Kidney tubule cell (primary cell): ENCODE measurements at regions not wholly inside any gene's neighbourhood (a gene's known extent, or its start where the extent isn't known, plus 50 kb on each side); places are given as distances from the start of the nearest gene placed in this dataset.
A peak's percentile ranks its signal among the peaks of the same experiment; 100 is the strongest.

ENCODE experiments used
- DNase-seq: peaks from one replicate; pipeline ENCODE4 v3.0.0-alpha.2; 2018; ENCODE audit warnings: low spot score

DNA sequence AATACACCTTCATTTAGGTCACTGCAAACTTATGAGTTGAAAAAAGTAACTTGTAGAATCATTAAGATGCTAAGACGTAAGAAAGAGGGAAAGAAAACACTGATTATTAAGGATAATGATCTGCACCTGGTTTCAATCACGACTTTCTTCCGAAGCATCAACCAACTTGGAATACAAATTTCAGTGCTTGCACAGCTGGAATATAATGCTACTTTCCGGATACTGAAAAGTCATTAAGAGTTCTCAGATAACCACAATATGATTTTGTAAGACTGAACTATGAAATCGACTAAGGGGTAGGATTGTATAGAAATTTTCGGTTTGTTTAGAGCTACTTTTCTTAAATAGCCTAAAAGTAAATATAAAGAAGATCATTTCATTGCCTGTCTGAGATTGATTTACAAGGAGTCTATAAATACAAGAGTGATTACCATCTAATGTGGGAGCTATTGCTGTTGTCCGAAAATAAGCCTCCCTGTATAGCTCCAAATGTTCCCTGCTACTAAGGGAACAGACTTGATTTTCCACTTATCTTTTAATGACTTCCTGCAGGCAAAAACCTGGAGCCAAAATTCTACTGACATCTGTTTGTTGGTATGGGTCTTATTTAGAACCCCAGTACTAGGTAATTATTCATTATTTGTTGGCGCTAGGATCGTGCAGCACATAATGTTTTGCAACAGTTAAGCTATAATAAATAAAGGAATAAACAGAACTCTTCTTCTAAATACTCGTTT is 673.3 kb downstream of the KCNT2 start:
- DNase-seq, result no peak

DNA sequence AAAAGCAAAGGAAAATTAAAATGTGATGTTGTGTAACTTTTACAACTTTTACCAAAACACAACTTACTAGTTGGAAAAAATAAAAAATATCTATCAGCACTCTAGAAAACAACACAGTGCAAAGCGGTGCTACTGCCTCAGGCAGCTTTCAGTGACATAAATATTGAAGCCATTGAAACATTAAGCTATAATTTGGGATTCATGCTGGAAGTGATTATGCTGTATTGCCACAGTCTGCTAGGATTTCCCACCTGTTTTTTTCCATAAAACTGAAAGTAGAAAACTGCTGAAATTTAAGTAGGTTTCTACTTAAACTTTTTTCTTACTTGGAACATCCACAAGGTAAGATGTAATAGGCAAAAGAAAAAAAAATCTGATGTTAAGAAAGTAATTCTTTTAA is 674.4 kb downstream of the KCNT2 start:
- DNase-seq, result no peak

GRCh38 chr1:195915826-195916225 is 692.4 kb downstream of the KCNT2 start:
- no peak for DNase-seq

DNA sequence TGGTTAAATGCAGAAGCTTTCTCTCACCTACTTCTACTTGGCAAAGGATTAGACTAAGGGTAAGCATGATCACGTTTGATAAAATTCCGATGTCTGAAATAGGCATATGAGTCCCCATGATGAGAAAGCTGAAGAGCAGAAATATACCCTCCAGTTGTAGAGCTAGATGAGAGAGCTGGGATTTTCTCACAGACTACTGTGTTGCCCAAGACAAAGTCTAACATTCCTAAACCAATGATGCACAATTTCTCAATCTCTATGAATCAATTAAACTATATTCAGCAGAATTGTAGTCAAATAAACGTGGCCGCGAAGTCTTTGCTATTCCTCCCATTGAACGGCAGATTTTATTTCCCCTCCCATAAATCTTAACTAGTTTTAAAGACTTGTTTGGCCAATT is 699.2 kb downstream of the KCNT2 start:
- DNase-seq, result no peak

- DNase-seq, result peak; percentile 2
Observed at GRCh38 chr1:195908121-195908520, 700.1 kb downstream of the KCNT2 start.

- no peak for DNase-seq
Observed at GRCh38 chr1:195903203-195903602, 705.0 kb downstream of the KCNT2 start.

GRCh38 chr1:195902779-195903178 is 705.5 kb downstream of the KCNT2 start:
- no peak for DNase-seq

DNA sequence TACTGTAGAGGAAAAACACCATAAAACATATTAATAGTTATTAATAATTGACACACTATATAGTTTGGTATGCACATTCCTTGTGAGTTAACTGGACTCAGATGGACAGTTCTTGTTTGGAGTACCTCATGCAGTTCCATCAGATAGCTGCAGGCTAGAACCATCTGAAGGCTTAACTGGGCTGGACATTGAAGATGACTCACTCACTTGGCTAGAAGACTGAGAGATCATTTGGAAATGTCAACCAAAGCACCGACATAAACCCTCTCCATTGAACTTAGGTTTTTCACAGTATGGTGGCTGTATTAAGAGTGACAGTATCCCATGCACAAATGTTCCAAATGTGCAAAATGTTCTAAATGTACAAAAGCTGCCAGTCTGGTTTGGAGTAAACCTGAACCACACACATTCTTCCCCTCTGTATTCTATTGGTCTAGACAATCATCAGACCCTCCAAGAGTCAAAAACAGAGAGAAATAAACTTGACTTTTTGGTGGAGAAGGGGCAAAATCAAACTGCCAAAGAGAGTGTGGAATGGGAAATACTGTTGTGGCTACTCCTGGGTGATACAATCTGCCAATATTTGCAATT is 708.4 kb downstream of the KCNT2 start:
- no peak for DNase-seq

- no peak for DNase-seq
Observed at GRCh38 chr1:195898924-195899323, 709.3 kb downstream of the KCNT2 start.

DNA sequence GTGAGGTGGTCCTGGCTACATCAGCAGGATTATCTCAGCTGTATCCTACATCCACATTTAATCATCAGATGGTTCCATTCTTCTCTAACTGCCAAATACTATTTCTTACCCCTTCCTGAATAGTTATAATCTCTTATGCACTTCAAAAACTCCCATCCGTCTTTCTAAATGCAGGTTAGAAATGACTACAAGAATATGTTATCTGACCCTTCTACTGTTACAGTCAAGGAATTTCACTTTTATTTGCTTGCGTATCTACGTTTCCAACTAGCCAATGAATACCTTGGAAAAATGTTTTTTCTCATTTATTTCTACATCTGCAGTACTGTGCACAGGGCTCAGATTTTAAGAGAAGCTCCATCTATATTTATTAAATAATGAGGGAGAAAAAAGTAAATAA is 709.9 kb downstream of the KCNT2 start:
- no peak for DNase-seq

GRCh38 chr1:195897076-195897475 is 711.2 kb downstream of the KCNT2 start:
- DNase-seq, result no peak

GRCh38 chr1:195894411-195894810 is 713.8 kb downstream of the KCNT2 start:
- DNase-seq, result no peak

GRCh38 chr1:195886000-195886399 is 722.2 kb downstream of the KCNT2 start:
- DNase-seq, result no peak

- no peak for DNase-seq
Observed at GRCh38 chr1:195878478-195878877, 729.8 kb downstream of the KCNT2 start.

DNA sequence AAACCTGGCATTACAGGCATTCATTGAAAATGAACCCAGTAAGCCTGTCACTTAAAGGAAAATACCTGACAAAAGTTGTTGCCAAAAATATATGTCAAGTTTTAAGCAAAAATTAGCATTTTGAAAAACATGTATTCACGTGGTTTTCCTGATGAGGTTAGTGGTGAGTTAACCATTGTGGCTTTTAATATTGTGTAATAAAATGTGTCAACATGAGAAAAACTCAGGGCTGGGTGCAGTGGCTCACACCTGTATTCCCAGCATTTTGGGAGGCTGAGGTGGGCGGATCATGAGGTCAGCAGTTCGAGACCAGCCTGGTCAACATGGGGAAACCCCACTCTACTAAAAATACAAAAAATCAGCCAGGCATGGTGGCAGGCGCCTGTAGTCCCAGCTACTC is 731.4 kb downstream of the KCNT2 start:
- DNase-seq, result no peak

DNA sequence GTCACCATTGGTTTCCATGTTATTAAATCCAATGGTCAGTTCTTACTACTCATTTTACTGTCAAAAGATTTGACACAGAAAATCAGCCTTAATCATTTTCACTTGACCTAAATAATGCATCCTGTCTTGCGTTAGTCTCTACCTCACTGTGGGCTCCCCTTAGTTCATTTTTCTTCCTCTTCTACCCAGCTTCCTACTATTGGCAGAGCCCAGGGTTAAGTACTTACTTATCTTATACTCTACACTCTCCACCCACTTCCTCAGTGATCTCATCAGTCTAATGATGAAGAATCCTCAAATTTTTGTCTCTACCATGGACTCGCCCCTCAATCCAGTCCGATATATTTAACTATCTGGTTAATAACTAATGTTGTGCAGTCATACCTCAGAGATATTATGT is 735.9 kb downstream of the KCNT2 start:
- no peak for DNase-seq

GRCh38 chr1:195867638-195868037 is 740.6 kb downstream of the KCNT2 start:
- DNase-seq, result no peak

- DNase-seq, result no peak
Observed at GRCh38 chr1:195866781-195867222, 741.4 kb downstream of the KCNT2 start.

DNA sequence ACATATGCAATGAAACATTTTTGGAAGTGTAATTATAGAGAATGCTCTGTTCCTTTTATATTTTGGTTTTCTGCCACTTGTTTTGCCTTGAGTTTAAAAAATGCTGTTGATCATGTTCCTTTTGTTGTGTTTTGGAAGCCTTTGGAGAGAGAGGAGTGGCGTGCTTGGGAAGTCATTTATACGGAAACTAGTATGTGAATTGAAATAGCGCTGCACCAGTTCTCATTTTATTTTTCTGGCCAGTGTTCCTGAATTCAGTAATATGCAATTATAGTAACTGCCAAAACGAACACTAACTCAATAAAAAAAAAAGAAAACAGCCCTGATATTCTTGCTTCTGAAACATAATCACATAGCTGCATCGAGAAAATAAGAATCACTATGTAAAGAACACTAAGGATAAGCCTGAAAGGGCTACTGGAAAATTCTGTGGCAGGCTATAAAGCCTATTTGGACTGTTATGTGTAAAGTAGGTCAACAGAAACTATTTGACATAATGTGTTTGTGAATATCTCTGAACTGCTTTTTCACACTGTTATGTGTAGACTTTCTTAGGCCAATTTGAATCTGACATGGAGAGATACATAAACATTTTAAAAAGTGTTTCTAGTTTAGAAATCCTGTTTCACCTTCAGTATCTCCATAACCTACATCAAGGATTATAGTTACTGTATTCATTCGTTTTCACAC is 742.0 kb downstream of the KCNT2 start:
- no peak for DNase-seq

GRCh38 chr1:195851804-195852203 is 756.4 kb downstream of the KCNT2 start:
- no peak for DNase-seq

- DNase-seq, result no peak
Observed at GRCh38 chr1:195851016-195851601, 757.1 kb downstream of the KCNT2 start.

GRCh38 chr1:195849180-195849579 is 759.1 kb downstream of the KCNT2 start:
- no peak for DNase-seq
